HG02798 (cell line): ENCODE measurements at regions not wholly inside any gene's neighbourhood (a gene's known extent, or its start where the extent isn't known, plus 50 kb on each side); places are given as distances from the start of the nearest gene placed in this dataset.
"Not testable (repeated sequence)": the region's sequence is repeated elsewhere in the genome, so short reads cannot be mapped to it uniquely, and the experiment has no call there.

Source experiments
- ATAC-seq: cut with Tn5 transposase; IDR thresholded peaks from one replicate; pipeline ENCODE4 v1.9.1; 2021; ENCODE audit warnings: mild to moderate bottlenecking; ENCODE audit not compliant: unreplicated experiment, poor library complexity

GRCh38 chr12:127038761-127039160, 1228.2 kb upstream of the TMEM132C start:
- no peak for ATAC-seq

GRCh38 chr12:127041985-127042625, 1224.9 kb upstream of the TMEM132C start:
- peak; percentile 89 for ATAC-seq

DNA sequence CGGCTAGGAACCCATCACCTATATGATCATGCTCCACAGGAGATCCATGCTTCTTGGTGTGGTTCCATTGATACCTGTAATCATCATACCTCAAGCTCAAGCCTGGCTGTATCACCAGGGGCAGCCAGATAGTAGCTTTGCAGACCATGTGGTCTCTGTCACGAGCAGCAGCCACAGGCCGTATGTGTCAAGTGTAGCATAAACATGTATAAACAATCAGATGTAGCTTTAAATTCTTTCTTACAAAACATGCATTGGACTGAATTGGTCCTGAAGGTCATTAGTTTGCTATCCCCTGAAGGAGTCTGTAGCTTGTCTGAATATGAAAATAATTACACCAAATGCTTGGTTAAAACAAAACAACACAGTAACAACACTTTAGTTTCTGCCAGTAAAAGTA, 1223.2 kb upstream of the TMEM132C start:
- ATAC-seq, result no peak

GRCh38 chr12:127044836-127045235, 1222.1 kb upstream of the TMEM132C start:
- ATAC-seq, result no peak

DNA sequence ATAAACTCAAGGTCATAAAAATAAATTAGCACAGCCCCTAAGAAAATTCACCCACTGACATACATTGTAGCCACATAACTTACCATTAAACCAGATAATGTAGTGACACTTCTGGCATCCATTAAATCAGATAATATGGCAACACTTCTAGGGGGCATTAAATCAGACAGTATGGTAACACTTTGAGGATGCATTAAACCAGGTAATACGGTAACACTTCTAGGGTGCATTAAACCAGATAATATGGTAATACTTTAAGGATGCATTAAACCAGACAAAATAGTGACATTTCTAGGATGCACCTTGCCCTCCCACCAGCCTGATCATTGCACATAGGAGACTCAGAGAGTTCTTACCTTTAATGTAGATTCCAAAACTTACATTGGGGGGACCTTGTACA, 1220.5 kb upstream of the TMEM132C start:
- ATAC-seq, result no peak

DNA sequence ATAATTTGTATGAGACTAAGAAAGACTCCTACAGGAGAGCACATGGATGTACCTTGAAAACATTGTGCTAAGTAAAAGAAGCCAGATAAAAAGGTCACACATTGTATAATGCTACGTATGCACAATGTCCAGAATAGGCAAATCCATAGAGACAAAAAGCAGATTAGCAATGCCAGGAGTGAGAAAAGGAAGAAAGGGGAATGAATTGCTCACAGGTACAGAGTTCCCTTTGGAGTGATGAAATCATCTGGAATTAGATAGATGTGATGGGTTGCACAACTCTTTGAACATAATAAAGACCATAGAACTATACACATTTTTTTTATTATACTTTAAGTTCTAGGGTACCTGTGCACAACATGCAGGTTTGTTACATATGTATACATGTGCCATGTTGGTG, 1218.9 kb upstream of the TMEM132C start:
- ATAC-seq, result no peak

DNA sequence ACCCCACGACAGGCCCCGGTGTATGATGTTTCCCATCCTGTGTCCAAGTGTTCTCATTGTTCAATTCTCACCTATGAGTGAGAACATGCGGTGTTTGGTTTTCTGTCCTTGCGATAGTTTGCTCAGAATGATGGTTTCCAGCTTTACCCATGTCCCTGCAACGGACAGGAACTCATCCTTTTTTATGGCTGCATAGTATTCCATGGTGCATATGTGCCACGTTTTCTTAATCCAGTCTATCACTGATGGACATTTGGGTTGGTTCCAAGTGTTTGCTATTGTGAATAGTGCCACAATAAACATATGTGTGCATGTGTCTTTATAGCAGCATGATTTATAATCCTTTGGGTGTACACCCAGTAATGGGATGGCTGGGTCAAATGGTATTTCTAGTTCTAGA, 1218.4 kb upstream of the TMEM132C start:
- not testable (repeated sequence) for ATAC-seq

DNA sequence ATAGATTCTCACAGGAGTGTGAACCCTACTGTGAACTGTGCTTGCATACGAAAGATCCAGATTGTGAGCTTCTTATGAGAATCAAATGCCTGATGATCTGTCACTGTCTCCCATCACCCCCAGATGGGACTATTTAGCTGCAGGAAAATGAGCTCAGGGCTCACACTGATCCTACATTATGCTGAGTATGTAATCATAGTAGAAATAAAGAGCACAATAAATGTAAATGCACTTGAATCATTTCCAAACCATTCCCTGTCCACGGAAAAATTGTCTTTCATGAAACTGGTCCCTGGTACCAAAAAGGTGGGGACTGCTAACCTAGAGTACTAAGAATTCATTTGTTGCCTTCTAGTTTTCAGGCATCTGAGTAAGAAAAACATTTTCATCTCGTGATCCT, 1215.8 kb upstream of the TMEM132C start:
- ATAC-seq, result no peak

DNA sequence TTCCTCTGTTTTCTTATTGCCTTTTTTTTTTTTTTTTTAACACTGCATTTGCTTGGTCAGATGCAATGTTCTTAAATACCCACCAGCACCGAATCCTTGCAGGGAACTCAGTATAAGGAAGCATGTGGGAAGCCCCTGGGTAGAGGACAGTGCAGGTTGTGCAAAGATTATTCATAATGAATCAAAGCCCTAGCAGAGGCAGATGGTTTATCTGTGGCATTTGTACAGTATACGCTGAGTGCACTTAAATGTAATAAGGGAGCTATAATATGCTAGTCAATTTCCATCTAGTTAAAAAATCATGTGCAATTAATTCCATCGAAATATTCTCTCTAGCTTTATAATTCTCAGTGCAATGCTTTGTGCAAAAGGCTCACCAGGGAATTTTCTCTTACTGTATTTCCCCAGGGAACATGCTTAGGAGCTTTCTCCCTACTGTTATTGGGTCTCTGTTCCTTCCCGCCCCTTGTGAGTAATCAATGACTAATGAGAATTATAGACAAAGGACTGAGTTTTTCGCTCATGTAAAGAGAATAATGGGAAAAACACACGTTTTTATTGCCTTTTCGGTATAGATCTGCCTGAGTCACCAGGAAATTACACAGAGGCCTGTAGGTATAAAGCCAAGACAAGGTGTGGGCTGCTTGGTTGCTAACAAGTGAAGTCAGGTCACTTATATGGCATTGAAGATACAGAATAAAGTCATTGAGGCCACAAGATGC, 1214.3 kb upstream of the TMEM132C start:
- no peak for ATAC-seq

GRCh38 chr12:127054531-127054930, 1212.4 kb upstream of the TMEM132C start:
- ATAC-seq, result no peak

DNA sequence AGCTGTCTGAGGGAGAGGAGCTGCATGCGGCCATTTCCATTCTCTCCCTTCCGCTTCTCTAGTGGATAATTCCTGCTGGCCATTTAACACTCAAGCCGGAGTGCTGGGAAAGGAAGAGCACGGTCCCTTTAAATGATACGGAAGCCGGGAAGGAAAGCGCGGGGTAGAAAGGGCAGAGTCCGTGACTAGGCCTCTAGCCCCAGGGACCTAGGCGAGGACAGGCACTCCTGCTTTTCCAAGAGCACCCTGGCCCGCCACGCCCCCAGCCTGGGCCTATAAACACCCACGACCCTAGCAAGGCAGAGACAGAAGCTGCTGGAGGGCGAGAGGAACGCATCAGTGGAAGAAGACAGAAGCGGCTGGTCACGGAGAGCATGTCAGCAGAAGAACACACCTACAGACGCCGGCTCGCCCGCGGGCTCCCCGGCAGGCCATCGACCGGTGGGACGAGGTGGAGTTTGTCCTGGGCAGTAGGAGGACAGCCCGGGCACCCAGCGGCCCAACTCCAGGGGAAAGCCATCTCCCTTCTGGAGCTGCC, 1206.6 kb upstream of the TMEM132C start:
- no peak for ATAC-seq

DNA sequence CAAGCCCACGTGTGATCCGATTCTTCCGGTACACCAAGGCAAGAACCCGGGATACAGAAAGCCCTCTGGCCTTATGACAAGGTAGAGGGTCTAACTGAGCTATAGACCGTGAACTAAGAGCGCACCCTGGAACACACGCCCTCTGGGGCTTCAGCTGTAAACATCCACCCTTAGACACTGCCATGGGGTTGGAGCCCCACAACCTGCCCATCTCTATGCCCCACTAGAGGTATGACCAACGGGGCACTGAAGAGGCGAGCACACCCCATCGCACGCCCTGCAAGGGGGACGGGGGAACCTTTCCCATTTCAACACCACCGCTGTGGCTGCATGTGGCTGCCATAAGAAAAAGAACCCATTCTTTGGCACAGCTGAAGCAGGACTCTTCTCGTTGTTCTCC, 1206.0 kb upstream of the TMEM132C start:
- ATAC-seq, result no peak

GRCh38 chr12:127063339-127064072, 1203.5 kb upstream of the TMEM132C start:
- no peak for ATAC-seq

DNA sequence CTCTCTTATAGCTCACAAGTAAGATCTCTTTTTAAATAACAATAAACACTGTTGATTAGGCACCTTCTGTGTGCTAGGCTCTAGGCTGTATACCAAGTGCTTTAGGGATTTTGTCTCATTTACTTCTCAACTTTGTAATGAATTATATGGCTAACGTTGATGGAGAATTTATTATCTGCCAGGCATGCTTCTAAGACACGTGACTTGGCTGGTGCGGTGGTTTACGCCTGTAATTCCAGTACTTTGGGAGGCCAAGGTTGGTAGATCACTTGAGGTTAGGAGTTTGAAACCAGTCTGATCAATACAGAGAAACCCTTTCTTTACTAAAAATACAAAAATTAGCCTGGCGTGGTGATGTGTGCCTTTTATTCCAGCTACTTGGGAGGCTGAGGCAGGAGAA, 1202.8 kb upstream of the TMEM132C start:
- no peak for ATAC-seq

GRCh38 chr12:127065595-127065994, 1201.4 kb upstream of the TMEM132C start:
- ATAC-seq, result no peak

GRCh38 chr12:127070515-127071157, 1196.3 kb upstream of the TMEM132C start:
- ATAC-seq, result no peak

- ATAC-seq, result no peak
These were observed 1192.8 kb upstream of the TMEM132C start for GRCh38 chr12:127074161-127074560.

- no peak for ATAC-seq
These were observed 1191.0 kb upstream of the TMEM132C start for GRCh38 chr12:127075981-127076380.

DNA sequence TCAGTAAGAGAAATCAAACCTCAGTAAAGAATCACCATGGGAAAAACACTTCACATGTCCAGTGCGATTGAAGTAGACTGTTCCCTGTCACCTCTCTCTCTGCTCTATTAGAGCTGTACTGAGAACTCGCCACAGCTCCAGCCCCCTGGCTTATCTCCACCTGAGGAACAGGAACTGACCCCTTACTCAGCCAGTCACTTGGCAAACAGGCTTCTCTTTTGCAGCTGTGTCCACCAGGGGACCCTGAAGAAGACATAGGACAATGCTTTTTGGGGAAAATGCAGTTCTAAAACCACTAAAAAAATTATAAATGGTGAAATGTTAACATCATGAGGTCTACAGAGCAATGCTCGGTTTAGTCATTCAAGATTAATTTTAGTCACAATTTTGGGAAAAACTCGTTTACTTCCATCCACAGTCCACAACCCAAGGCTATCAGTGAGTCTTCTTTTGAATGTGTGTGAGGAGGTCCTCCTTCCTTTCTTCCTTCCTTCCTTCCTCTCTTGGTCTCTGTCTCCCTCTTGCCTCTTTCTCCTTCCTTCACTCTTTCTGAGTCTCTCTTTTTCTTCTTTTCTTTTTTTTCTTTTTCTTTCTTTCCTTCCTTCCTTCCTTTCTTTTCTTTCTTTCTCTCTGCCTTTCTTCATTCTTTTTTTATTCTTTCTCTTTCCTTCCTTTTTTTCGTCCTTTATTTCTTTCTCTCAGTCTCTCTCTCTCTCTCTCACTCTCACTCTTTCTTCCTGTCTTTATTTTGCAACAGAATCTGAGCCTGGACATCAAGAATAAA, 1189.5 kb upstream of the TMEM132C start:
- no peak for ATAC-seq
